HG03442 (cell line): ENCODE measurements at regions not wholly inside any gene's neighbourhood (a gene's known extent, or its start where the extent isn't known, plus 50 kb on each side); places are given as distances from the start of the nearest gene placed in this dataset.
"Not testable (repeated sequence)": the region's sequence is repeated elsewhere in the genome, so short reads cannot be mapped to it uniquely, and the experiment has no call there.

ENCODE experiments used
- ATAC-seq: cut with Tn5 transposase; IDR thresholded peaks from one replicate; pipeline ENCODE4 v1.9.1; 2021; ENCODE audit warnings: mild to moderate bottlenecking, moderate library complexity; ENCODE audit not compliant: unreplicated experiment

GRCh38 chr1:38758820-38759219 lies 100.8 kb downstream of the RRAGC start:
- no peak for ATAC-seq

GRCh38 chr1:38746941-38747600 lies 112.5 kb downstream of the RRAGC start:
- ATAC-seq: no peak

GRCh38 chr1:38746402-38746935 lies 113.1 kb downstream of the RRAGC start:
- no peak for ATAC-seq

GRCh38 chr1:38745476-38746401 lies 113.8 kb downstream of the RRAGC start:
- no peak for ATAC-seq

- no peak for ATAC-seq
These were observed 114.9 kb downstream of the RRAGC start for GRCh38 chr1:38744452-38745350.

GRCh38 chr1:38743184-38743583 lies 116.4 kb downstream of the RRAGC start:
- ATAC-seq: no peak

GRCh38 chr1:38741341-38741740 lies 118.2 kb downstream of the RRAGC start:
- no peak for ATAC-seq

- no peak for ATAC-seq
These were observed 119.1 kb downstream of the RRAGC start for GRCh38 chr1:38740487-38740886.

GRCh38 chr1:38738207-38738606 lies 121.4 kb downstream of the RRAGC start:
- no peak for ATAC-seq

GRCh38 chr1:38736399-38736798 lies 123.2 kb downstream of the RRAGC start:
- ATAC-seq: no peak

GRCh38 chr1:38735651-38736161 lies 123.9 kb downstream of the RRAGC start:
- ATAC-seq: no peak

- ATAC-seq: no peak
These were observed 125.8 kb downstream of the RRAGC start for GRCh38 chr1:38733761-38734160.

- no peak for ATAC-seq
These were observed 128.8 kb downstream of the RRAGC start for GRCh38 chr1:38730511-38731397.

GRCh38 chr1:38728585-38728908 lies 131.0 kb downstream of the RRAGC start:
- ATAC-seq: no peak

GRCh38 chr1:38727684-38728584 lies 131.6 kb downstream of the RRAGC start:
- no peak for ATAC-seq

- not testable (repeated sequence) for ATAC-seq
These were observed 134.1 kb downstream of the RRAGC start for GRCh38 chr1:38725321-38725961.

- no peak for ATAC-seq
These were observed 135.1 kb downstream of the RRAGC start for GRCh38 chr1:38724160-38725131.
